Stomach (tissue), 8 donors: ENCODE measurements at regions not wholly inside any gene's neighbourhood (a gene's known extent, or its start where the extent isn't known, plus 50 kb on each side); places are given as distances from the start of the nearest gene placed in this dataset.

Experiments used
- DNase-seq, 2 donors: peaks; one replicate each; pipeline versions ENCODE4 v3.0.0 to v3.0.0-alpha.2; 2013 to 2019
- H3K27ac ChIP-seq, 5 donors: fragments of 200-600 bp in 4 of 5; sonication (generic) in 4 of 5; one replicate each; pipeline ENCODE4 v1.5.1; 2013 to 2019; ENCODE audit warnings: mild to moderate bottlenecking in 1 of 5, moderate library complexity in 1 of 5
- H3K27me3 ChIP-seq, 3 donors: fragments of 200-600 bp; sonication (generic); one replicate each; pipeline ENCODE4 v1.5.1; 2017 to 2019; ENCODE audit warnings: mixed run types in 1 of 3
- H3K36me3 ChIP-seq, 4 donors: fragments of 200-600 bp; sonication (generic); 1 replicate in 3 of 4; 2 replicates in 1 of 4; pipeline ENCODE4 v1.5.1; 2016 to 2019
- H3K4me1 ChIP-seq, 4 donors: fragments of 200-600 bp; sonication (generic); one replicate each; pipeline ENCODE4 v1.5.1; 2016 to 2019
- H3K4me3 ChIP-seq, 4 donors: fragments of 200-600 bp; sonication (generic) in 3 of 4; one replicate each; pipeline ENCODE4 v1.5.1; 2016 to 2019; ENCODE audit warnings: mild to moderate bottlenecking in 1 of 4
- H3K9me3 ChIP-seq, 4 donors: fragments of 200-600 bp; sonication (generic); one replicate each; pipeline ENCODE4 v1.5.1; 2016 to 2019
- EP300 ChIP-seq: sonication (generic); formaldehyde crosslinking; IDR thresholded peaks from one replicate; pipeline ENCODE4 v1.6.1; 2017; ENCODE audit warnings: antibody characterized with exemption
- POLR2A ChIP-seq, 4 donors: fragments of 450-650 bp; IDR thresholded peaks; one replicate each; pipeline ENCODE4 v1.6.1; 2016; ENCODE audit warnings: antibody characterized with exemption in 4 of 4, control low read depth in 2 of 4, mild to moderate bottlenecking in 1 of 4, moderate library complexity in 1 of 4
- POLR2AphosphoS5 ChIP-seq, 3 donors: sonication (generic); formaldehyde crosslinking; IDR thresholded peaks; one replicate each; pipeline ENCODE4 v1.6.1; 2016; ENCODE audit warnings: antibody characterized with exemption in 3 of 3
- WGBS, 5 donors: extraction: QIAGEN DNeasy Blood & Tissue Kit in 3 of 5; methylation state at CpG; one replicate each; pipeline versions ENCODE4 v1.1.5 to v1.1.7; 2013 to 2018; 5-methylcytosine and 5-hydroxymethylcytosine counted together
- intact Hi-C: fragments of 100-400 bp; cut with DNase I; formaldehyde crosslinking; loops from one replicate; pipeline ENCODE4 v1.15.1; 2023; ENCODE audit warnings: low total_unique reads
- TF ChIP-seq, protein P1 (sequence below), 7 experiments: fragments of 450-650 bp in 4 of 7; fragments of 200-600 bp in 3 of 7; sonication (generic) in 3 of 7; IDR thresholded peaks; one replicate each; pipeline ENCODE4 v1.5.1; 2016 to 2019; ENCODE audit warnings: antibody characterized with exemption in 7 of 7, control low read depth in 2 of 7, mild to moderate bottlenecking in 1 of 7
- donor health status: healthy with polysubstance abuse.
- donor health status: Bipolar disorder and iron deficiency.
- donor health status: healthy.

DNA sequence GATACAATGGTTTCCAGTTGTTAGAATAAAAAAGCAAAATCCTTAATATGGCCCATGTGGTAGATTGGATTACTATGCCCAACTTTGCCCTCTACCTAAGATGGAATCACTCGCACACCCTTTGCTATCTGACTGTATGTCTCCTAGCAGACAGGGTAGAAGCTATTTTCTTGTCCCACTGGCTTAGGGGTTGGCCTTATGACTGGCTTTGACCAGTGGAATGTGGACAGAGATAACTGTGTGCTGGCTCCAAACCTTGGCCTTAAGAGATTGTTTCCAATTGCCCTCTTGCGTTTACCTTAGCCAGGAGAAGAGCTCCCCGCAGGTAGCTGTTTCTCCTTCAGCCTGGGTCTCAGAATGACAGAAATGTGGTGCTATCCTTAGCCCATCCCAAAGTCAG, 355.9 kb downstream of the BCOR start:
- 67 to 88% (median 76%) methylated on average over 3 of the region's 3 CpGs for WGBS, 5 donors
- Histone ChIP-seq H3K27me3 (peaks cover 0 to 3% (median 0%) of the 10 kb centered on the region in 3 donors), H3K4me3 (no peak overlapping the region), H3K27ac (no peak overlapping the region), H3K4me1 (no peaks in the 10 kb centered on the region), H3K9me3 (peaks cover 0 to 5% (median 0%) of the 10 kb centered on the region in 4 donors), H3K36me3 (no peaks in the 10 kb centered on the region)
- intact Hi-C loops: no loop called here
- DNase-seq: no peak
- TF ChIP-seq EP300 (no peak), POLR2AphosphoS5 (IDR thresholded peaks at IDR 0.05) (no peak), POLR2A (IDR thresholded peaks at IDR 0.05) (no peak)
- TF ChIP-seq, protein P1, sequence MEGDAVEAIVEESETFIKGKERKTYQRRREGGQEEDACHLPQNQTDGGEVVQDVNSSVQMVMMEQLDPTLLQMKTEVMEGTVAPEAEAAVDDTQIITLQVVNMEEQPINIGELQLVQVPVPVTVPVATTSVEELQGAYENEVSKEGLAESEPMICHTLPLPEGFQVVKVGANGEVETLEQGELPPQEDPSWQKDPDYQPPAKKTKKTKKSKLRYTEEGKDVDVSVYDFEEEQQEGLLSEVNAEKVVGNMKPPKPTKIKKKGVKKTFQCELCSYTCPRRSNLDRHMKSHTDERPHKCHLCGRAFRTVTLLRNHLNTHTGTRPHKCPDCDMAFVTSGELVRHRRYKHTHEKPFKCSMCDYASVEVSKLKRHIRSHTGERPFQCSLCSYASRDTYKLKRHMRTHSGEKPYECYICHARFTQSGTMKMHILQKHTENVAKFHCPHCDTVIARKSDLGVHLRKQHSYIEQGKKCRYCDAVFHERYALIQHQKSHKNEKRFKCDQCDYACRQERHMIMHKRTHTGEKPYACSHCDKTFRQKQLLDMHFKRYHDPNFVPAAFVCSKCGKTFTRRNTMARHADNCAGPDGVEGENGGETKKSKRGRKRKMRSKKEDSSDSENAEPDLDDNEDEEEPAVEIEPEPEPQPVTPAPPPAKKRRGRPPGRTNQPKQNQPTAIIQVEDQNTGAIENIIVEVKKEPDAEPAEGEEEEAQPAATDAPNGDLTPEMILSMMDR (IDR thresholded peaks at IDR 0.05): no peak

DNA sequence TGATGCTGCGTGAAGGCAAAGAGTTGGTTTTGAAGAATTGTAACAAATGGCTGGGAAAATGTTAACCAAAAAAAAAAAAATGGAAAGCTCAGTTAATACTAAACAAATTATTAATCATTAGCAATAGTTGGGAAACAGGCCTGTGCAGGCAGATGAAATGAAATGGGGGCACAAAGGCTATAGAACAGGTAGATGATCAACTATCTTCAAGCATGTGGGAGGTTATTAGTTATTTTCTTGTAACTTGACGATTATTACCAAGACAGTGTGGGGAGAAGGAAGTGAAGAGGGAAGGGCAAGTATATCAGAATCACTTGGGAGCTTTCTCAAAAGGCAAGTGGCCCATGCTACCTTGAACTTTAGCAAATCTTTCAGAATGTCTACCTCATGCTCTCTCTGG, 351.9 kb downstream of the BCOR start:
- no peaks in the 10 kb centered on the region for H3K4me1 ChIP-seq
- TF ChIP-seq, protein P1 (IDR thresholded peaks at IDR 0.05): no peak
- no peak for TF ChIP-seq EP300
- TF ChIP-seq POLR2AphosphoS5 (IDR thresholded peaks at IDR 0.05): no peak
- TF ChIP-seq POLR2A (IDR thresholded peaks at IDR 0.05): no peak
- H3K4me3 ChIP-seq: no peak overlapping the region
- no peaks in the 10 kb centered on the region for H3K36me3 ChIP-seq
- no peak for DNase-seq
- 72 to 92% (median 77%) methylated on average over 2 of the region's 2 CpGs for WGBS, 5 donors
- intact Hi-C loops: no loop called here
- H3K27ac ChIP-seq: no peak overlapping the region
- peaks cover 0 to 3% (median 0%) of the 10 kb centered on the region in 3 donors for H3K27me3 ChIP-seq
- peaks cover 0 to 3% (median 0%) of the 10 kb centered on the region in 4 donors for H3K9me3 ChIP-seq

DNA sequence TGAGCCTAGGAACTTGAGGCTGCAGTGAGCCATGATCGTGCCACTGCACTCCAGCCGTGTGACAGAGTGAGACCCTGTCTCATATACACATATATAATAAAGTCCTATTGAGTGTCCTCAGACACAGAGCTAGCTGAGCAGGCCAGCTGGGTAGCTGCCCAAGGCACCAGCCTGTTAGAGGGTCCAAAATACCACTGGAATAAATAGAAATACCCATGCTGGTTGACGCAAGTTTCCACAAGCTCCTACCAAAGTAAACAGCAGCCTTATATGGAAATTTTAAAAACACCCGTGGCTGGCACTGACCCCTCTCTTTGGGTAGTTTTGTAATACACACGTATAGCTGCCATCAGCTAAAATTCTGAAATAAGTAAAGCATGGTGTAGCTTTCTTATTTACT, 348.6 kb downstream of the BCOR start:
- Histone ChIP-seq H3K9me3 (peaks cover 0 to 8% (median 0%) of the 10 kb centered on the region in 4 donors), H3K4me3 (no peak overlapping the region), H3K27me3 (no peaks in the 10 kb centered on the region), H3K4me1 (peaks cover 0 to 7% (median 0%) of the 10 kb centered on the region in 4 donors), H3K27ac (peak overlapping the region in 1 of 5 donors; percentile 31), H3K36me3 (no peaks in the 10 kb centered on the region)
- WGBS, 5 donors: 42 to 66% (median 63%) methylated on average over 5 of the region's 5 CpGs
- DNase-seq: no peak
- intact Hi-C loops: no loop called here
- no peak for TF ChIP-seq POLR2A (IDR thresholded peaks at IDR 0.05)
- peak in 1 of 3 donors; percentile 33 for TF ChIP-seq POLR2AphosphoS5 (IDR thresholded peaks at IDR 0.05)
- TF ChIP-seq, protein P1 (IDR thresholded peaks at IDR 0.05): no peak
- peak; percentile 51 for TF ChIP-seq EP300

DNA sequence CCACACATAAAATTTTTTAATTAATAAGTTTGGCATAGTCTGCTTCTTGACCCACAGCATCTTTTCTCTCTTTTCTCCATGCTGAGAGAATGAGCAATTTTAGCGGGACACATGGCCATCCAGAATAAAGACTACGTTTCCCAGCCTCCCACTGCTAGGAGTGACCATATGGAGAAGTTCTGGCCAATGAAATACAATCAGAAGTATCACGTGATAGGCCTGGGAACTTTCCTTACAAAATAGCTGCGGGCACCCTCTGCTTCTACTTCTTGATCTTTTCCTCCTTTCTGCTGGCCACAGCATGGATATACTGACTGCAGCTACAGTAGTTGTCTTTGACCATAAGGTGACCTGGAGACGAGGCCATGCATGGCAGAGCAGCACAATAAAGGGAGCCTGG, 348.0 kb downstream of the BCOR start:
- Histone ChIP-seq H3K27ac (no peak overlapping the region), H3K4me3 (no peak overlapping the region)
- intact Hi-C loops: loop anchor here (10.0 kb wide), 1 partner anchor 65 kb away; no protein-coding TSS in a partner anchor

More for the DNA sequence above, 348.0 kb downstream of the BCOR start:
- TF ChIP-seq EP300 (no peak), POLR2A (IDR thresholded peaks at IDR 0.05) (no peak), POLR2AphosphoS5 (IDR thresholded peaks at IDR 0.05) (no peak)
- TF ChIP-seq, protein P1 (IDR thresholded peaks at IDR 0.05): no peak
- Histone ChIP-seq H3K4me1 (peaks cover 0 to 9% (median under 1%) of the 10 kb centered on the region in 4 donors), H3K9me3 (peaks cover 0 to 8% (median 0%) of the 10 kb centered on the region in 4 donors), H3K36me3 (no peaks in the 10 kb centered on the region), H3K27me3 (no peaks in the 10 kb centered on the region)
- no peak for DNase-seq
- 62 to 85% (median 75%) methylated on average over 5 of the region's 5 CpGs for WGBS, 5 donors
